ENCODE measurements at regions not wholly inside any gene's neighbourhood (a gene's known extent, or its start where the extent isn't known, plus 50 kb on each side); places are given as distances from the start of the nearest gene placed in this dataset.

DNA sequence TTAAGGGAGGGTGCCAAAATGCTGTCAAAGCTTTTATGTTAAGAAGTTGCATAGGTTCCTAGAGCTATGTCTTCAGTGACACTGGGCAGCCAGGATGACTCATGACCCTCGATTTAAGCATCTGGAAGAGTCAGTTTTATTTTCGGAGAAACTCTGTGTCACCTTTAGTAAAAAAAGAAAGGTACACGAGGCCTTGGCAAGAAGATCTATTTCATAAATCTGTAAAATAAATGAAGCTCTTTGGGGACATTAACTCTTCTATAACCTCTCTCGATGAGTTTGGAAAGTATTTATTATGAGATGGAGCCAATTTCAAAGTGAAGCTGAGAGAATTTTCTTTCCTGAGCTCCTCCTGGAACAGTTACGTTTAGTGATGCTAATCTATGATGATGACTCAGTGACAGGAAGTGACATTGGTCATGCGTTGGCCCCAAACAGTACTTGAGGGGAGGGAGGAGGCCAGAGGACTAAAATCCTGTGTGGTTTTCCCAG lies 156.5 kb downstream of the HLX start:
- TF ChIP-seq, protein P1, sequence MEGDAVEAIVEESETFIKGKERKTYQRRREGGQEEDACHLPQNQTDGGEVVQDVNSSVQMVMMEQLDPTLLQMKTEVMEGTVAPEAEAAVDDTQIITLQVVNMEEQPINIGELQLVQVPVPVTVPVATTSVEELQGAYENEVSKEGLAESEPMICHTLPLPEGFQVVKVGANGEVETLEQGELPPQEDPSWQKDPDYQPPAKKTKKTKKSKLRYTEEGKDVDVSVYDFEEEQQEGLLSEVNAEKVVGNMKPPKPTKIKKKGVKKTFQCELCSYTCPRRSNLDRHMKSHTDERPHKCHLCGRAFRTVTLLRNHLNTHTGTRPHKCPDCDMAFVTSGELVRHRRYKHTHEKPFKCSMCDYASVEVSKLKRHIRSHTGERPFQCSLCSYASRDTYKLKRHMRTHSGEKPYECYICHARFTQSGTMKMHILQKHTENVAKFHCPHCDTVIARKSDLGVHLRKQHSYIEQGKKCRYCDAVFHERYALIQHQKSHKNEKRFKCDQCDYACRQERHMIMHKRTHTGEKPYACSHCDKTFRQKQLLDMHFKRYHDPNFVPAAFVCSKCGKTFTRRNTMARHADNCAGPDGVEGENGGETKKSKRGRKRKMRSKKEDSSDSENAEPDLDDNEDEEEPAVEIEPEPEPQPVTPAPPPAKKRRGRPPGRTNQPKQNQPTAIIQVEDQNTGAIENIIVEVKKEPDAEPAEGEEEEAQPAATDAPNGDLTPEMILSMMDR (conservative IDR thresholded peaks at IDR 0.05): no peak
- no peaks in the 10 kb centered on the region for H3K36me3 Mint-ChIP-seq
- H3K9me3 Mint-ChIP-seq: peaks cover 5% of the 10 kb centered on the region
- peaks cover 19% of the 10 kb centered on the region for H3K27me3 Mint-ChIP-seq
- H3K4me3 Mint-ChIP-seq: no peak overlapping the region
- no peak for DNase-seq (ENCODE audit: extremely low spot score, unreplicated experiment)
- no peak overlapping the region for H3K27ac Mint-ChIP-seq
- H3K4me1 Mint-ChIP-seq (ENCODE audit: unreplicated experiment): peaks cover 6% of the 10 kb centered on the region

DNA sequence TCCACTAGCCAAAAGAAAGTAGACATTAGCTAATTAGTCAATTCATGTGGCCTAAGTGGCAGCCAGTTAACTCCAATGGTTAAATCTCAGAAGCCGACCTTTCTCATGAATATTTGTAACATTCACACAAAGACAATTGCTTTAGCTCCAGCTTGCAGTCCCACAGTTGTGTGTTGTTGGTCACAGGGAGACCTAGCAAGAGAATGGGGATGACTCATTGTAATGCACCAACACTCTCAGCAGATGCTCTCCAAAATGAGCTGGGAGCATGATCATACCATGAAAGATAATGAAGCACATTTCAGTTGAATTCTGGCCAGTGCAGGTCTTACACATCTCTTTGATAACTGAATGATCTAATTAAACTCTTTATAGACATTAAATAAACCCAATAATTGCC lies 160.4 kb downstream of the HLX start:
- TF ChIP-seq, protein P1 (conservative IDR thresholded peaks at IDR 0.05): no peak
- peaks cover 5% of the 10 kb centered on the region for H3K9me3 Mint-ChIP-seq
- H3K36me3 Mint-ChIP-seq: no peaks in the 10 kb centered on the region
- no peak overlapping the region for H3K27ac Mint-ChIP-seq
- no peaks in the 10 kb centered on the region for H3K4me1 Mint-ChIP-seq (ENCODE audit: unreplicated experiment)
- H3K4me3 Mint-ChIP-seq: no peak overlapping the region
- no peak for DNase-seq (ENCODE audit: extremely low spot score, unreplicated experiment)
- H3K27me3 Mint-ChIP-seq: peaks cover 16% of the 10 kb centered on the region

DNA sequence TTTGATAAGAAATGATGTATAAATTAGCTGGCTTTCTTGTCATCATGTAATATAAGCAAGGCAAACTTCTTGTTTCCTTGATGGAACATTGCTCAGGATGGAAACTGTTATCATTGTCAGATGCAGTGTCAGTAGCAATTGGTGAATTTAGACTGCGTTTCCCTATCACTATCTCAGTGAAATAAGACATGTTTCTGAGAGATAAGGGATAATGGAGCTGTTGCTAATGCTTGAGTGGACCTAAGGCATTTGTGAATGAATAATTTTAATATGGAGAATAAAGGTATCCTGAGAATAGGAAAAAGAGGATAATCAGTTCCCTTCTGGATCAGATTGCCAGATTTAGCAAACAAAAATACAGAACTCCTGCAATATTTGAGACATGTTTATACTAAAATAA lies 160.9 kb downstream of the HLX start:
- peaks cover 14% of the 10 kb centered on the region for H3K27me3 Mint-ChIP-seq
- DNase-seq (ENCODE audit: extremely low spot score, unreplicated experiment): no peak
- H3K4me1 Mint-ChIP-seq (ENCODE audit: unreplicated experiment): no peaks in the 10 kb centered on the region
- peaks cover 5% of the 10 kb centered on the region for H3K9me3 Mint-ChIP-seq
- H3K4me3 Mint-ChIP-seq: no peak overlapping the region
- TF ChIP-seq, protein P1 (conservative IDR thresholded peaks at IDR 0.05): no peak
- no peaks in the 10 kb centered on the region for H3K36me3 Mint-ChIP-seq
- no peak overlapping the region for H3K27ac Mint-ChIP-seq

DNA sequence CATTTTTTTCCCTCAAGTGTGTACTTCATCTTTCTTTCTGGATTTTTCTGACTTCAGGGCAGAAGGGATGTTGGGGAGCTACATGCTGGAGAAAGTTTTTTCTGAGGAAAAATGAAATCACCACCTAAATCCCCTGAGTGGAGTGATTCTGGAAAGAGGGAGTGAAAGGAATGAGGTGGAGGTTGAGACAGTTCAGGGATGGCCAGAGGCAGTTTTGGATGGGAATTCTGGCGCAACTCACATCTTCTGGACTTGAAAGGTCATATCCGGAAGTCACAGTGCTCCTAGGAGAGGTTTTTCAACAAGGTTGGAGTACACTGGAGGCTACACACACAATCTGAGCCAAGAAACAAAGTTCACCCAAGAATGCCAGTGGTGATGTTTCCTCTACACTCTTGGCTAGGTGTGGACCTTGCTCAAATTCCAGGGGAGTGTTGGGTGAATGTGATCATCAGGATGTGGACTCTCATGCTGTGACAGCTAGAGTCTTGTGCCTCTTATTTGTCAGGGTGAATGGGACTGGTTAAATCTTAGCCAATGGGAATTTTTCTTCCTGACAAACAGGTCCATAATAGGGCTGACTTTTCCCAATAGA lies 161.5 kb downstream of the HLX start:
- TF ChIP-seq, protein P1 (conservative IDR thresholded peaks at IDR 0.05): no peak
- Mint-ChIP-seq H3K4me3 (no peak overlapping the region), H3K4me1 (ENCODE audit: unreplicated experiment) (no peaks in the 10 kb centered on the region), H3K9me3 (peaks cover 5% of the 10 kb centered on the region), H3K27me3 (peaks cover 11% of the 10 kb centered on the region), H3K36me3 (no peaks in the 10 kb centered on the region), H3K27ac (no peak overlapping the region)
- no peak for DNase-seq (ENCODE audit: extremely low spot score, unreplicated experiment)

DNA sequence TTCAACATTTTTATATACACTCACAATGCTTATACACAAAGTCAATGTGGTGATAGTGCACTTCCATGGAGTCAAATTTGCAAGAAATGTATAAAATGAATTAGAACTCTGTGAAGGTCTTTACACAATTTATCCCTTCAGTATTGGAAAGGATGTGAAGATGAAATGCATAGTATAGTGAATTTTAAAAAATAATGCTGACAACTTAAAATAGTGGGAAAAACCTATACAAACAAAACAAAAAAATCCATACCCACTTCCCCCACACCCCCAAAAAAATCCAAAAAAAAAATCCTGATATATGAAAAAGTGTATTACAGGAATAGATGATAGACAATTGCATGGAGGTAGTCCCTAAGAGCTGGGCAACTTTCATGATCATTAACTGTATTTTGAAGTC lies 165.3 kb downstream of the HLX start:
- Mint-ChIP-seq H3K27me3 (peaks cover 19% of the 10 kb centered on the region), H3K4me3 (no peak overlapping the region), H3K27ac (no peak overlapping the region), H3K9me3 (no peaks in the 10 kb centered on the region), H3K4me1 (ENCODE audit: unreplicated experiment) (no peaks in the 10 kb centered on the region), H3K36me3 (no peaks in the 10 kb centered on the region)
- DNase-seq (ENCODE audit: extremely low spot score, unreplicated experiment): no peak
- TF ChIP-seq, protein P1 (conservative IDR thresholded peaks at IDR 0.05): no peak

Measured in type B pancreatic cell (in vitro differentiated cells).